GM18909 (cell line): ENCODE measurements at regions not wholly inside any gene's neighbourhood (a gene's known extent, or its start where the extent isn't known, plus 50 kb on each side); places are given as distances from the start of the nearest gene placed in this dataset.

Experiments used
- ATAC-seq: cut with Tn5 transposase; IDR thresholded peaks from one replicate; pipeline ENCODE4 v1.9.1; 2021; ENCODE audit warnings: mild to moderate bottlenecking; ENCODE audit not compliant: unreplicated experiment, poor library complexity

DNA sequence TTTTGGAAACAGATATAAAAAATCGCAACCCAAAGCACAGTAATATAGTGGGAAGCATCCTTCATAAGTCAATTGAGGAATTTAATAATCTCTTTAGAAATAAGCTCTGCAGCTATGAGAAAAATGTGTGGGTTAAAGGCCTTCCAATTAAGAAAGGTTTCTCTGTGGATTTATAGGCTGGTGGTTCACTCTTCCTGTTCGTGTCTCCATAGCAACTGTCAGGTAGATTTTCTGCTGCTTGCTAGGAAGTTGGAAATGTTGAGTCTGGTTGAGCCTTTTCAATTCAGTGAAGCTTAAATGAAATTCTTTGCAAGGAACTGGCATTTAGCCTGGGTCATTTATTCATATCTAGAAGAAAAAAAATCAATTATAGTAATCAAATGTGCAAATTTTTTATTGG lies 652.8 kb upstream of the CELF2 start:
- ATAC-seq, result no peak

DNA sequence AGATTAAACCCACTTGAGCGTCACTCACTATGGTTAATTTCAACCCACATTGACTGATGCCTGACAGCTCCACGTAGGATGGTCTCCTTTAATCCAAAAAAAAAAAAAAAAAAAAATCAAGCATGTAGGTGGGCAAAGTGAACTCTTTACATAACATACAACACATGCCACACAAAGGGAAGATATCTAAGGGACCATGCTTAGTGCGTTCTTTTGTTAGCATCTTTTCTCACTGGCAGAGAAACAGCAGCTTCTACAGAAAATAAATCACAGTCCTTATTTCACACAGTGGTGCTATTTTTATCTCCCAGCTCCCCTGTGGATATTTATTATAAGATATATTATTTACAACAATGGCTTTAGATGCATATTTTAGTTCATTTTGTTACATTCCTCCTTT lies 652.0 kb upstream of the CELF2 start:
- no peak for ATAC-seq

DNA sequence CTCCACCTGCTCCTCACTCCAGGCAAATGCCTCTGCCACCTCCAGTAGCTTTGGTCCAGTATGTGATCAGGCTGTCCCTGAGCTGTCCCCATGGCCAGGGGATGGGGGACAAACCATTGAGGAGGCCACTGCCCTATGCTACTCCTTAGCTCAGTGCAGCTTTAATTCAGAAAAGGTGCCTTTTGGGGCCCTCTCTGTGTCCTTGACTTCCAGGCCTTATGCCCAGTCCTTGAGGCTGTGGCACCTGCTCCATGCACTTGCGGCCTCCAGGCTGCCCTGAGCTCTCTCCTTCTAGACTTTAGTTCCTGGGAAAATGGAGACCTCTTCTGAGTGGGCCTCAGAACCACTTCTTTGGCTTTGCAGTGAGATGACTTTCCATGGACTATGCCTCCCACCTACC lies 650.8 kb upstream of the CELF2 start:
- no peak for ATAC-seq

DNA sequence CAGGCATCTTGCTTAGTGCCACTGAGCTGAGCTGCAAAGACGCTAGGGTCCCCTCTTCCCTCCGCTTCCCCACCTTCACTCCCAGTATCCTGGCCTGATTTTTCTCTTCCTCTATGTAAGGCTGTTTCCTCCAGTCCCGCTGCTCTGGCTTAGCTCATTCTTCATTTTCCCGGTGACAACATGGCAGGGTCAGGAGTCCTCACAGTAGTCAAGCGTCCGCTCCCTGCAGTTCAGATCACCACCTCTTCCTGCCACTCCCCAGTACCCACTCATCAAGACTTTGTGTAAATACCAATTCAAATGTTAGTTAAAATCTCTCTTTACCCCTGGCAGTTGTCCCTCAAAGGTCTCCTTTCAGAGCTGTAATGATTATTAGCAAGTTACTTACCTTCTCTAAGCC lies 650.4 kb upstream of the CELF2 start:
- no peak for ATAC-seq

DNA sequence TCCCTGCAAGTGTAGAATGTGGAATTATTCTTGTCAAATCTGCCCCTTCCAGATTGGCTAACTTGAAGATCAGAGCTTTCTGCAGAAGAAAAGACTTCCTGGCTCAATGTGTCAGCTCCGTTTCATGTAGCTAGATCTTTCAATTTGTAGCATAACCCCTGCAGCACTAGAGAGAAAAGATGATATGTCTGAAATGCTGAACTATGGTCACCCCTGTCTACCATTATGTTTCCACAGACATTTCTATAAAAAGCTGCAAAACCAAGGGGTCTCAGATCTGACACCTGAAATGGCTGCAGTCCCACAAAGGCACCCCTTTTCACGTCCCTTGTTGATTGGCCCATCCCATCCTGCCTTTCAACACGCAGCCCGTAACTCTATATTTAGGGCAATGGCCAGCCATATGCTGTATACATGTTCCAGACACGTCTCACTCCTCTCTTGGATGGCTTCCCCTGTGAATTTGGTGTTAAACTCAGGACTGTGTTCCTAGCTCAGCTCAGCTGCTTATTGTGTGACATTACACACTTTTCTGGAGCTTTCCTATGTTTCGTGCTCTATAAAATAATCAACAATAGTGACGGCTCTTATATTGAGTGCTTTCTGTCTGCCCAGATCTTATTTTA lies 648.6 kb upstream of the CELF2 start:
- ATAC-seq, result no peak

DNA sequence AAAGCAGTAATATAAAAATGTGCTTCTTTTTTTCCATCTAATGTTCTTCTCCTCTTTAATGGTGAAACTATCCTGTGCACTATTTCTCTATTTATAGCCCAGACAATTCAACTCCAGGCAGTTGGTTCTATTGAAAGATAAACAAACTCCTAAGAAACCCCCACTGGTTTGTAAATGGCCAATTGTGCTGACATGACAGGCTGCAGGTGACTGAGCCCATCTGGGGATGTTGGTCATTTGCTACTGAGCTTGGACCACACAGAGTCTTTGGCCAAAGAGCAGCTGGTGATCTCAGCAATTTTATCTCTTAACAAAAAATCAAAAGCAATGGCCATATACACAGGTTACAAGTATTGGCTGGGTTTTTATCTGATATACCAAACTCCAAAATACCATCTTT lies 631.8 kb upstream of the CELF2 start:
- ATAC-seq, result no peak

DNA sequence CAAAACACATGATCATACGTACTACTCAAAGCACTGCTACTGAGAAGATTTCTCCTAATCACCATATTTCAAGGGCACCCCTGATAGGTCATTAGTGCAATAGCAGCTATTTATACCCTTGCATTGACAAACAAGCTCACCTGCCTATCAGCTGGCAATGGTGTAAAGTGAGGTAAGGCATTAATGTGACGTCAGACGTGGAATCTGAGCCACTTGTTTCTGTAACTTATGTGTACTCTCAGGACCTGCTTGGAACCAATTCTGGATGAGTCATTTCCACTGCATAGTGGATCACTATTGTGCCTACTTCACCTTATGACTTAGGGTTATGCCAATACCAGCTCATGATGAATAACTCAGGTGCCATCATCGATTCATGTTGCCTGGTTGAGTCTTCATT lies 628.5 kb upstream of the CELF2 start:
- no peak for ATAC-seq

DNA sequence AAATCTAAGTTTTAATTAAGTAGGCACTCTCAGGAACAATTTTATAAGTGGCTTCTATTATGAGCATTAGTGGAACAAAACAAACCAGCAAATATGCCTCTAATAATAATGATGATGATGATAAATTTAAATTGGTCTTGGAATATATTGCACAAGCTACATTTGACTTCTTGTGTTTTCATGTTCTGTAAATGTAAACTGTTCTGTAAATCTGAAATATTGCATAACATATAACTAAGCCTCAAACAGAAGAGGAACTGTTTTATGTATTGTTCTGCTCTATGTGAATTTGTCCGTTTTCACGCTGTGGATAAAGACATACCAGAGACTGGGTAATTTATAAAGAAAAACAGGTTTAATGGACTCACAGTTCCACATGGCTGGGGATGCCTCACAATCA lies 625.2 kb upstream of the CELF2 start:
- no peak for ATAC-seq

DNA sequence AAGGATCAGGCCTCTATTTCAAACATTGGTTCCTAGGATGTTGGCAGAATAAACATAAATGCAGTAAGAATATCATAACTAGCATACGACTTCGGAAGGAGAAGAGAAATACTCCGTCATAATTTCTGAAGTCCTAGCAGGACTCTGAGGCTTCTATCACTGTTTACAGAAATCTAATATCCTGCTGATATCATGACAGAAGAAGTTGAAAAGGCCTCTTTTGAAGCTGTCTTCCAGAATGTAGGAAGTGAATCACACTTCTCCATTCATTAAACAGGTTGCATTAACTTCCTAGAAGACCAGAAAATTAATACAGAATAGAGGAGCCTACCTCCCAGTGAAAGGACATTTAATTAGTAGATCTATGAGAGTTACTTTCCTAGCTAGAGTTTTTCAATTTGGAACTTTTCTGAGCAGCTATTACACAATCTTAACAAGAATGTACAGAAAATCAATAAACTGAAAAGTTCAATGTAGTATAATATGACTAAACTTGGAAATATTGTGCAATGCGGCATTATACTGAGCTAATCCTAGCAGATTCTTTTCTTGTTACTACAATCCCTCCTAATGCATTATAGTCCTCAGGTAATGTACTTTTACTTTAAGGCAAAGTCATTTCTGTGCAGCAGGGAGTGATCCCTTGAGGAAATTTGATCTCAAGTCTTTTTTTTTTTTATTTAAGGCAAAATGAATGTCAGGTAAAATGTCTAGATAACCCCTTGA lies 622.6 kb upstream of the CELF2 start:
- no peak for ATAC-seq

DNA sequence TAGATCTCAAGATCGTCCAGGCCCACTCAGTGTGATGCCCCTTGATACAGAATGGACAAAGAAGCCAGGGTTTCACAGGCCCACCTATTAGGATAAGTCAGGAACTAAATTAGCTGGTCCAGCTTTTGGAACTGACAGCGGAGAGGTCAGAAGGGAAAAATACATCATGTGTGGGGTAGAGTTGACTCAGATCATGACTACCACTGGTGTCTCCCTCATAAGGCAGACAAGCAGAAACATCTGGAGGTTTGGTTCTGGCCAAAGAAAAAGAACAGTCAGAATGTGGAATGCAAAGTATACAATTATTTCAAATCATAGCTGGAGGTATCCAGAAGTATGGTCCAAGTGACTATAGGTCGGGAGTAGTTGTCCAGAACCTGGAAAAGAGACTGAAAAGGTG lies 621.1 kb upstream of the CELF2 start:
- ATAC-seq, result no peak

DNA sequence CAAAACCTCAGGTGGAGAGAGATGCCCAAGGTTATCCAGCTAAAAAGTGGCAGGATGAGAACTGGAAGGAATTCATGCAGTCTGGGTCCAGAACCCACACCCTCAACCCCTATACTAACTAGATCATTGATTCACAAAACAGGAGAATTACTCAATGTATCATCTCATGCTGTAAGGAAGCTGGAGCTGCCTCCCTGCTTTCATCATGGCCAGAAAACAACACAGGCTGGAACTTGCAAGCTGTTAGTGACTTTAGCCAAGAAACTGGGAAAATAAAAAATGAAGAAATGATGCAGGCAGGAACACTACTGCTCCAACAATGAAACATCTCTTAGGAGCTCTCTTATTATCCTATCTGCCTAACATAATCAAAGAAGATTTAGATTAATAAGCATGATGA lies 619.8 kb upstream of the CELF2 start:
- no peak for ATAC-seq

DNA sequence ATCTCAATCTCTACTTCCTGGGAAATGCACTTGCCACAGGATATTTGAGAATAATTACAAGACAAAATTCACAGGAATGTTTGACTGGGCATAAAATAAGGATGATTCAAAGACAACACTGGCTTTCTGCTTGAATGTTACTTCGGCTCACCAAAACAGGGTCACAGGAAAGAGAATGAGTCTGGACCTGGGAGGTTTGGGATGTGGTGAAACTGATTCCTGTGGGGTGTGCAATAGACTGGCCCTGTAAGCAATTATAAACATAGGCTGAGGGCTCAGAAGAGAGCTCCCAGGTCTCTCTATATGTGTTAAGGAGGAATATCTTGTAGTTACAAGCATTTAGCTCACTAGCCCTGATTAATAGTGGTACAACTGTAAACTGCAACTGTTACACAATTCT lies 613.9 kb upstream of the CELF2 start:
- no peak for ATAC-seq

DNA sequence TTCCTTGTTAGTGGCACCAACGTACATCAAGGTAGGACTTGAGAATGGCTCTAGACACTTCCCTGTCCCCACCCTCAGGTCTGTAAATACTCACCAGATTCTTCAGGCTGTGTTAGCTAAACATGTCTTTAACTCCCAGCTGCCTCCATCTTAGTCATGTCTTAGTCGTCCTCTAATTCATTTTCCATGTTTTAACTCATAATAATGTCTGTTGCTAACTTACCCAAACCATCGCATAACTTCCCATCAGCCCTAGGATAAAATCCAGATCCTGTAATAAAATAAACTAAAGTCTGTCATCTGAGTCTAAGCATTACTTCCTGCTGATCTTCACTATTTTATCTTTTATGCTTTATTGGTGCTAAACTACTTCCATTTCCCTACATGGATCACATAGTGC lies 600.0 kb upstream of the CELF2 start:
- ATAC-seq, result no peak

DNA sequence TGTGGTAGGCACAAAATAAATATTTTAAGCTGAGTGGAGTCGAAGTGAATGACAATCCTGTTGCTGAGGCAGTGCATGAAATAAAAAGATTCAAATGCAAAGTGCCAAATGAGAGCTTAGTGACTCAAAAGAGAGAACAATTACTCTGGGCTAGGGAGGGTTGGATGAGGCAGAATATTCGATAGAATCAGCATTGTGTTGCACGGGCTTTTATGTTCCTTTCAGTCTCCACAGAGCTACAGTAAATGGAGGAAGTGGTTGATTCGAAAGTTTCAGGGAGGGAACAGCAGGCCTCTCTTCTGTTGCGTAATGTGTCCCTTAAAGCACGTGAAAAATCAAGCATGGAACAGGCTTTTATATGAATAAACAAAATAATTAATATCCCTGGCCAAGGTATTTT lies 599.3 kb upstream of the CELF2 start:
- ATAC-seq, result peak; percentile 95

DNA sequence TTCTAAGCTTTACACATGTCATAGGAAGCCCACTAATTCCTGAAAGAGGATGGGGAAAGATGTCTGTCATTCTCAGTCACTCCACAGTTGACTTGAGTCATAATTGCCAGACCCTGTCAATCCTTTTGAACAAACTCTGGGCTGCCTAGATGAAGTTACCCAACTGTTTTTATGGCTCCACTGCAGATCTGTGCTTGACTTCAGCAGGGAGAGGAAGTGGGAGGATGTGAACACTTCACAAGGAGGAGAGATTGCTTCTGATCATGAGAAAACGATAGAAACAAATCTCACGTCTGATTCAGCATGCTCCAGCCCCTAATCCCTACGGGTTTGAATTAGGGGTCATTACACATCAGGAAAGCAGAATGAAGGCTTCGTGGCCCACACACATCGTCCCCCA lies 596.6 kb upstream of the CELF2 start:
- no peak for ATAC-seq

DNA sequence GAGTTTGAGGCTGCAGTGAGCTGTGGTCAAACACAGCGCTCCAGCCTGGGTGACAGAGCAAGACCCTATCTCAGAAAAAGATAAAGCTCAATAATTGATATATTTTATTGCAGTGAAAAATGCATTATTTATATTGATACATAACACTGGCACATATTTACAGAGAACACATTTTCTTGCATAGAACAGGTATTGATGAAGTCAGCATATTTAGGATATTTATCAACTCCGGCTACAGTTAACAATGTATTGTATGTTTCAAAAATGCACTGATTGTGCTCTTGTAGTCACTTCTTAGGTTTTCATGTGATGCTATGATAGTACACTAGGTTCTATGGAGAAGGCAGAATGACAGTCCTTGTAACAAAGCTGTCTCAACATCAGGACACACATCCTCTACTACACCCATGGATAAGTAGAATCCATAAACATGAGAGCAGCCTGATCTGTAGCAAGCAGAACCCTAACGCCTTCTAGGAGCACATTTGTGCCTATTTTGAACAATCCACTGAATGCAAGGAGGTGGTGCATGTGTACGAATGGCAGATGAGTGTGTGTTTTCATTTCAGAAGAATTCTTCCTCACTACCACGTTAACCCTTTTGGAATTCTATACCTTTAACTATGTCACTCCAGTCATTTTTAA lies 586.1 kb upstream of the CELF2 start:
- no peak for ATAC-seq

DNA sequence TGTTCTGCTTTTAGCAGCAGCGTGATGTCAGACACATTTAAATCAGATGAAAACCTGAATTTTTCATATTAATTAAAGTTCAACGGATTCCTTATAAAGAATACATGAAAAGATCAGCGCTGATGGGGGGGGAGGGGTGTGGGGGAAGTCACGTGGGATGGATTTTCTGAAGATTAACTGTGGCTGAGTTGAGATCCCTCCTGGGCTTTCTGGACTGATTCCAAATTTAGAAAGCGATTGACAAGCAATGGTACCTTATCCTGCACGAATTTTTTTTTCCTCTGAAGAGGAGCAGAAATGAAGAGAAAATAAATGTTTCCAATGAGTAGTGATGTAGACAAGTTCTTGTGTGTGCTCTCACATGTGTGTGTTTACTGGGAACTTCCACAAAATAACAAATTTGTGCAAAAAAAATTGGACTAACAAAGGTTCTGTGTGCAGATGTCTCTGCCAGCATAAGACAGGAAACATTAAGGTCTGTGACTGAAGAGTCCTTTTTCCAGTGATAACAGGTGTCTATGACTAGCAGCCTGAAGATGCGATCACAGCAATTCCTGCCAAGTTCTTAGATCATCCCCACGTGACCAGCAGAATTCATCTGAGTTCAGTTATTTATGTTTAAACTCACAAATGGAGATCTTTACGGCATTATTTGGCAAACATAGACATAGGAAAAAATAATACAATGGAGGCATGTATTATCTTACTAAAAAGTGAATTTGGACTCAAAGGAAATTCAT lies 585.2 kb upstream of the CELF2 start:
- ATAC-seq, result no peak

DNA sequence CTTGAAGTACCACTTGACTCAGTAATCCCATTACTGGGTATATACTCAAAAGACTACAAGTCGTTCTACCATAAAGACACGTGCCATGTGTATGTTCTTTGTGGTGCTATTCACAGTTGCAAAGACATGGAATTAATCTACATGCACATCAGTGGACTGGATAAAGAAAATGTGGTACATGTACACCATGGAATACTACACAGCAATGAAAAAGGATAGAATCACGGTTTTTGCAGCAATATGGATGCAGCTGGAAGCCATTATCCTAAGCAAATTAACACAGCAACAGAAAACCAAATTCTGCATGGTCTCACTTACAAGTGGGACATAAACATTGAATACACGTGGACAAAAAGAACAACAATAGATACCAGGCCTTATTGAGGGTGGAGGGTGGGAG lies 583.4 kb upstream of the CELF2 start:
- no peak for ATAC-seq

DNA sequence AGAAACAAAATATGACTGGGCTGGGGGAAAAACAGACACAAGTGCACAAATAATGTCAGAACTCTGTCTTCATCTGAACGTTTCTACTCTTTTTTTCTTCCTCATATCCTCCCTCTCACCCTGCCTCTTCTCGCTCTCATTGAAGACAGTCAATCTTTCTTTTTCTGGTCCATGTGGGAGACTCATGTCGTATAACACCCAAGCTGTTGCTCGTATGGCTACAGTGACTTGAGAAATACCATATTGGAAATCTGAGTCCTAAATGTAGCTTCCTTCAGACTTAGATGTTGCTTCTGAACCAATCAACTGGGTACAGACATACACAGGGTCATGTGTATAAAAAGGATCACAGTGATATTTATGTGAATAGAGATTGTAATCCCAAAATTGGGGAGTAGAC lies 579.8 kb upstream of the CELF2 start:
- ATAC-seq, result no peak

DNA sequence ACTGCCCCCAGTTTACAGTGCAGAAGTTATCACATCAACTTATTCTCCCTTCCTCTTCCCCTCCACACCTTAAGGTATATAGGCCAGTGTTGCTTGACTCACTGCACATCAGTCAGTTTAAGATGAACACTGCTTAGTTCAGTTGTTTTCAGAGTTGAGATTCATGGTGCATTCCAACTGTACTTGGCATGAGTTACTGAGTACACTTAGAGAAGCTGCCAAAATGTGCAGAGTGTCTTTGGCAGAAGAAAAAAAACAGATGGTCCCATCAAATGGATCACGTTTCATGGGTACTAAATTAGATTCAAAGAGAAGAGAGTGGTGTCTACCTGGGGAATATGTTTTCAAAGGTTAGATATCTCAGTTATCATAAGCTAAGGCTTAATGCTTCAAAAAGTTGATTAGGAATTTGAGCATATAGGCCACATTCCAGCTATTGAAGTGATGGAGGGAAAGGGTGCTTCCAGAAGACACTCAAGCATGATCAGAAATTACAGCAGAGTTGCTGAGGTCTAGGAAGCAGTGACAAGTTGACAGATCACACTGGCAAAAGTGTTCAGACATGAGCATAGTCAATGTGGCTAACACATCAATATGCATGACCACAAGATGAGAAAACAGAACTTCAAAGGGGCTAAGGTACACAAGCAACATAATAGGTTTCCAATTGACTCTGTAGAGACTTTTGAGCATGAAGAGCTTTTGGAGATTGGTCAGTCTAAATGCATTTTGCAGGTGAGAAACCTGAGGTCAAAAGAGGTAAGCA lies 579.2 kb upstream of the CELF2 start:
- no peak for ATAC-seq

DNA sequence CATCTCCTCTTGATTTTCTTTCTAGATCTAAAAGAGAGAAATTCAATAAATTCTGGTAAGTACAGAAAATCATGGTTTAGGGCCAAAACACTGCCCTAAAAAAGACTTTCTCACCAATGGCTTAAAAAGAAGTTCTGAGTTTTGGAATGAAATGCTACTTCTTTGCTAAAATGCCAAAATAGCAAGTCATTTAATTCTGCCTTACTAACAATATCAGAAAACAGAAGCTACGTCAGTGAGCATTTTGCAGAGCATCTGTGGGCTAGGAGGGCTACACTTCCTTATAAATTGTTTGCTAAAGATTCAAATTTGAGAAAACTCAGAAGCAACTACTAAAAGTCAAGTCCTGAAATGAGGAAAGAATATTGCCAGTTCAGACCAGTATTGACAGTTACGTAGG lies 560.8 kb upstream of the CELF2 start:
- no peak for ATAC-seq
